Fibroblast of lung (primary cell): ENCODE measurements at regions not wholly inside any gene's neighbourhood (a gene's known extent, or its start where the extent isn't known, plus 50 kb on each side); places are given as distances from the start of the nearest gene placed in this dataset.

Experiments
- CTCF ChIP-seq, 2 donors: IDR thresholded peaks in 1 of 2; conservative IDR thresholded peaks in 1 of 2; 1 replicate in 1 of 2; 2 replicates in 1 of 2; pipeline ENCODE4 v1.5.1; 2011 to 2012; ENCODE audit warnings: low read length in 2 of 2, control low read depth in 1 of 2, inconsistent platforms in 1 of 2, low read depth in 1 of 2, mild to moderate bottlenecking in 1 of 2
- EZH2 ChIP-seq: IDR thresholded peaks from 2 replicates; pipeline ENCODE4 v1.5.1; 2012; ENCODE audit warnings: low read length, control low read depth, mild to moderate bottlenecking; ENCODE audit errors: missing control alignments

- TF ChIP-seq CTCF (conservative IDR thresholded peaks at IDR 0.05 in 1 of 2, IDR thresholded peaks at IDR 0.05 in 1 of 2; ENCODE audit: low read depth in 1 of 2, low read length in 2 of 2) (no peak), EZH2 (no peak)
Observed at GRCh38 chr3:101102678-101103296, 109.6 kb upstream of the ABI3BP start.
